Mammary epithelial cell (primary cell): ENCODE measurements at regions not wholly inside any gene's neighbourhood (a gene's known extent, or its start where the extent isn't known, plus 50 kb on each side); places are given as distances from the start of the nearest gene placed in this dataset.

Source experiments
- CTCF ChIP-seq, 2 donors: IDR thresholded peaks in 1 of 2; conservative IDR thresholded peaks in 1 of 2; 2 replicates each; pipeline ENCODE4 v1.5.1; 2011 to 2012; ENCODE audit warnings: inconsistent platforms in 2 of 2, low read length in 2 of 2, mild to moderate bottlenecking in 2 of 2, control low read depth in 1 of 2, low read depth in 1 of 2; ENCODE audit not compliant: insufficient read depth in 1 of 2; ENCODE audit errors: extremely low read depth in 1 of 2
- EZH2 ChIP-seq: IDR thresholded peaks from 2 replicates; pipeline ENCODE4 v1.6.1; 2012; ENCODE audit warnings: low read length, inconsistent platforms, borderline replicate concordance

GRCh38 chr7:124662372-124662771, 103.2 kb downstream of the GPR37 start:
- TF ChIP-seq CTCF (conservative IDR thresholded peaks at IDR 0.05 in 1 of 2, IDR thresholded peaks at IDR 0.05 in 1 of 2; ENCODE audit: extremely low read depth in 1 of 2, insufficient read depth in 1 of 2, low read depth in 1 of 2, low read length in 2 of 2), result no peak
- no peak for TF ChIP-seq EZH2
